Activated T-helper 17 cell treated with anti-CD3 and anti-CD28 coated beads, Interleukin-2, amount 50 U/mL, for 72 hours (primary cell): ENCODE measurements at regions not wholly inside any gene's neighbourhood (a gene's known extent, or its start where the extent isn't known, plus 50 kb on each side); places are given as distances from the start of the nearest gene placed in this dataset.

Experiments
- ATAC-seq: fragments of 150-1000 bp; cut with Tn5 transposase; replicated peaks from 2 replicates; pipeline ENCODE4 v1.10.0; 2021; ENCODE audit warnings: mild to moderate bottlenecking, moderate library complexity
- H3K27ac Mint-ChIP-seq: one replicate; pipeline ENCODE4 v1.8.0; 2022; ENCODE audit warnings: mixed read lengths
- H3K27me3 Mint-ChIP-seq: one replicate; pipeline ENCODE4 v1.8.0; 2022; ENCODE audit warnings: mixed read lengths
- H3K36me3 Mint-ChIP-seq: one replicate; pipeline ENCODE4 v1.8.0; 2022; ENCODE audit warnings: low read depth, mild to moderate bottlenecking, mixed read lengths
- H3K4me1 Mint-ChIP-seq: one replicate; pipeline ENCODE4 v1.8.0; 2022; ENCODE audit warnings: mixed read lengths
- H3K4me3 Mint-ChIP-seq: one replicate; pipeline ENCODE4 v1.8.0; 2022; ENCODE audit warnings: mild to moderate bottlenecking, mixed read lengths
- H3K9me3 Mint-ChIP-seq: one replicate; pipeline ENCODE4 v1.8.0; 2022; ENCODE audit warnings: mixed read lengths

DNA sequence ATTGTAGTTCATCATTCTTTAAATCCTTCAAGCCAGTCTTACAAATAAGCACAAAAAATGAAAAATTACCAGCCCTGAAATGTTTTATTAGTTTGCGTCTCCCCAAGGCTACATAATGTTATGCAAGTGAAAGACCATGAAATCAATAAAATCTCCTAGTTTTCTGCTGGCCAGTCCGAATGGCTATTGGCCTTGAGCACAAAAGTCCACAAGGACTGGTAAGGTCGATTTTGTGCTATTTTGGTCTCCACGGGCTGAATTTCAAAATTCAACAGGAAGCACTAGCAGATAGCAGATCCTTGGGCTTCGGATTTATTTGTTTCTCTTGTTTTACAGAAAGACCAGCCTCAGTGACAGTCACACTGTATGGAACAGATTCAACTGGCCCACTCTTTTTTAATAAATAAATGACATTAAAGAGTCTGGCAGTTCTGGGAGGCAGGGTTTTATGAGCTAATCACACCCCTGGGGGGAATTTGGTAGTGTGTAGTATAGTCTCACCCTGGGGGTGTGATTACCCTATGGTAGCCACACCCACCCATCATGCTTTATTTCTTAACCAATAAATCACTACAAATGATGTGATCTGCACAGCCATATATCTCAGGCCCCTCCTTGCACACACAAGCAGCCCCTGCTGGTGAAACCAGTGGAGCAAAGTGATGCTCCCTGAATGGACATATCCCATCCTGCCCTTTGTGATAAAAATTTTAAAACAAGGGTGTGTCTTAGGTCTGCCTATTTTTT is 51.1 kb upstream of the TMEM33 start:
- no peaks in the 10 kb centered on the region for H3K36me3 Mint-ChIP-seq
- no peaks in the 10 kb centered on the region for H3K9me3 Mint-ChIP-seq
- H3K27ac Mint-ChIP-seq = no peak overlapping the region
- H3K4me3 Mint-ChIP-seq = no peak overlapping the region
- no peak for ATAC-seq
- peaks cover 31% of the 10 kb centered on the region for H3K27me3 Mint-ChIP-seq
- peaks cover 6% of the 10 kb centered on the region for H3K4me1 Mint-ChIP-seq

DNA sequence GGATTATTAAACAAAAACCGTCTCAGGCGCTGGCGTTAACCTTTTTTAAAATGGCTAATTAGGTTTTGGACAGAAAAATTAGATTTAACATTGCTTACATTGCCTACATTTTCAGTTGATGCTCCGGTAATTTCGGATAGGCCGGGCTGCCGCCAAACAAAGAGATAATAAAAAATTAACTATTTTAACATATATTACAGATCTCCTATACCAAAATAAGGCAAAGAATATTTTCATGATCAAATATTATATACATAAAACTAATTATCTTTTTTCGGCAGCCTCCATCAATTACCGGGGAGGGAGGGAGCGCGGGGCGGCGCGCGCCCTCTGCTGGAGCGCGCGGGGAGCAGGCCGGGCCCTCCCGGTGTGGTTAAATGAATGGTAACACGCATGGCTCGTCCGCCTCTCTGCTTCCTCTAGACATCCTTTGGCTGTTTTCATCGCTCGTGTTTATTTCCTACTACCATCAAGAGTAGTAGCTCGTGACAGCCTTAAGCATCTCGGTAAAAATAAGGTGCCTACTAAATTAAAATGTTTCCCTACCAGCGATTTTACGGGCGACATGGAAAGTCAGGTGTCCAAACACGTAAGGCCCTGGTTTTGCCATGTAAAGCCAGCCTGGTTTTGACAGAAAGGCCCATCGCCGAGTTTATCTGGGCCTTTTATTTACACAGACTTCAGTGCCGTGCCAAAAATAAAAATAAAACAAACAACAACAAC is 52.4 kb upstream of the TMEM33 start:
- Mint-ChIP-seq H3K36me3 (no peaks in the 10 kb centered on the region), H3K27ac (no peak overlapping the region), H3K9me3 (no peaks in the 10 kb centered on the region), H3K4me3 (peak overlapping the region; percentile 50), H3K4me1 (peaks cover 6% of the 10 kb centered on the region), H3K27me3 (peaks cover 41% of the 10 kb centered on the region)
- peak; percentile 83 for ATAC-seq

DNA sequence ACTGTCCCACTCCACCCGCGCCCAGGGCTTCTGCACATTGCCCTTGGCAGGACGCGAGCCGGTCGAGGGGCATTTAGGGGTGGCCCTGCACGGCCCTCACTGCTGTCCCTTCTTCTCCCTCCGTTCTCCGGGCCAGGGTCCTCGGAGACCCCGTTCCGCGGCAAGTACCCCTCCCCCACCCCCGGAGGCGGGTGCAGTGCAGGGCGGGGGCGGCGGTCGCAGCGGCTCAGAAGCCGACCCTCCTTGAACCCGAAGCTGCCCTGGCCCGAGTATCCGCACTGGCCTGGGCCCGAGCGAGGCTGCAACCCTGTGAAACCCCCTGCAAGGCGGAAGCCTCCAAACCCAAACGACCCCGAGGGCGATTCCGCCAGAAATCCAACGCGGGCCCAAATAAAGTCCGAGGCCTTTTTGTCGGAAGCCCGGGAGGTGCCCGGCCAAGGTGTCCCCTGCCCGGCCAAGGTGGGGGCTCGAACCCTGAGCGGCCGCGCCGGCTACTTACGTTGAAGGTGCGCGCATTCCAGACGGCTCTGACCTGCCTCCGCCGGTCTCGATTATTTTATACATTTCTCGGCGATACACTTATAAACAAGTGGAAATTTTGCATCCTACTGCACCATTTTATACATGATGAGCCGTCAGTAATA is 53.1 kb upstream of the TMEM33 start:
- peaks cover 6% of the 10 kb centered on the region for H3K4me1 Mint-ChIP-seq
- no peak overlapping the region for H3K27ac Mint-ChIP-seq
- ATAC-seq = no peak
- H3K27me3 Mint-ChIP-seq = peaks cover 48% of the 10 kb centered on the region
- H3K9me3 Mint-ChIP-seq = no peaks in the 10 kb centered on the region
- H3K4me3 Mint-ChIP-seq = peak overlapping the region; percentile 50
- no peaks in the 10 kb centered on the region for H3K36me3 Mint-ChIP-seq

DNA sequence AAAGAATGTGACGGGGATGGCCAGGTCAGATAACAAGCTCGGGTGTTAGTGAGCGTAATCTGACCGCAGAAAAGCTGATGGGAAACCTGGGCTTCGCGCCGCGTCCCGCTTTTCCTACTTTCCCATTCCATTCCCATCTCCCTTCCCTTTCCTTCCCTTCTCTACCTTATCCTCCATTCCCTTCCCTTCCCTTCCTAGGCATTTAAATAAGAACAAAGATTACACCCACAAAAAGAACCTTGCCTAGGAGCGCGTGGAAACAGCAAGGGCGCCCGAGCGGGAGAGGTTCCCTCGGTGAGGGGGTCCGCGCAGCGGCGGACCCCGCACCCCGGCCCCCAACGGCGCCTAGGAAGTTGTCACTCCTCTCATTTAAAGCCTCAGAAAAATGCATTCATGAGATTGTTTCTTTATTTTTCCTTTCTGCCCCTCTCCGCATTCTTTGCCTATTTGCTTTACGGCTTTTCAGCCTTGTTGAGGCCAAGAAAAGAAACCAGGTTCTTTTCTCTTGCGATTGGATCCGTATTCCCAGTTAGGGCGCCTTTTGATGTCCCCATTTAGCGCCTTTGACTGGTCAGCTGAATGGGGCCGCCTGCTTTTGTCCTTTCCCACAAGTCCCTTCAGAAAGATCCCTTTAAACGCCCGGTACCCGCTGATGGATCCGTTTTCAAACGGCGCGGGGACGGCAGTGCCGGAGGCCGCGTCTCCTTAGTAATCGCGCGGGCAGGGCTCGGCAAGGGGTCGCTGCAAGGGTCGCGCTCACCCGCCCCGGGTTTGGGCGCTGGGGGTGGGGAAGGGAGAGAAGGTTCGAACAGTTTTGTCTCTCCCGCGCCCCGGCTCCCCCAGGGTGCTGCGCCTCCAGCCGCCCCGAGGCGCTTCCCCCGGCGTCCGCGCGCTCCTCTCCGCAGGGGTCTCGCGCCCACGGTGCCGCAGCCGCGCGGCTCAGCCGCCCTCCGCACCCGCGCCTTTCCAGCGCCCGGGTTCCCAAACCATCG is 54.1 kb upstream of the TMEM33 start:
- Mint-ChIP-seq H3K9me3 (no peaks in the 10 kb centered on the region), H3K27me3 (peaks cover 53% of the 10 kb centered on the region), H3K4me3 (peak overlapping the region; percentile 50), H3K4me1 (peaks cover 6% of the 10 kb centered on the region), H3K27ac (no peak overlapping the region), H3K36me3 (no peaks in the 10 kb centered on the region)
- no peak for ATAC-seq

DNA sequence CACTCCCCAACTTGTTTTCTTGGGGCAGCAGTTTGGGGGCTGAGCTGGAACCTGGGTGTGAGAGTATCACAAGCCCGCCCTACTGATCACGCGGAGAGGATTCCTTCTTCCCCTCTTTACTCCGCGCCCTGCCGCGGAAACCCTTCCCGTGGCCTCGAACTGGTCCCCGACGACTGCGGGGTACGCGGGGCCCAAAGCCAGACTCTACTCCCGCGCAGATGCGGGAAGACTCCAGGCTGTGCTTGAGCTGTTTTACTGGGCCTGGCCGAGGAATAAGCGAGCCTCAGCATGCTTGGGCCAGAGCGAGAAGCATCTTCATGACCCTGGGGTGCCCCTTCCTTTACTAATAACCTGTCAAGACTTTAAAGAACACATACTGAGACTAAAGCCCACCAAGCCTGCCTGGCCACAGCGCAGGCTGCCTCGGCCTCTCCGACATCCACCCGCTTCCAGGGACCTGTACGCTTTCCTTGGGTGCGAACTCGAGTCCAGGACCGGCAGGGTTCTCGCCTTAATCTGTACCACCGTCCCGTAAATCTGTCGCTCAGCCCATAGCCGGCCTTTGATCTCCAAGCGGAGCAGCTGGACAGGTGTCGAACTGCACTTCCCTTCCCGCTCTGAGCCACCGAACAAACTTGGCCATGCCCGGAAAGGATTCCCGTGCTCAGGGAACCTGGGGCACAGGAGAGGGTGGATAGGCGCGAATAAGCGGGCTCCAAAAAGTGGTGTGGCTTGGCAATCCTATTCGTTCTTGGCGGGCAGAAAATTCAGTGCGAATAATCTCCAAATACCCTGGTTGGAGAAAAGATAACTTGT is 55.0 kb upstream of the TMEM33 start:
- no peak for ATAC-seq
- Mint-ChIP-seq H3K4me3 (peak overlapping the region; percentile 50), H3K36me3 (no peaks in the 10 kb centered on the region), H3K27me3 (peaks cover 62% of the 10 kb centered on the region), H3K4me1 (peaks cover 6% of the 10 kb centered on the region), H3K27ac (no peak overlapping the region), H3K9me3 (no peaks in the 10 kb centered on the region)

DNA sequence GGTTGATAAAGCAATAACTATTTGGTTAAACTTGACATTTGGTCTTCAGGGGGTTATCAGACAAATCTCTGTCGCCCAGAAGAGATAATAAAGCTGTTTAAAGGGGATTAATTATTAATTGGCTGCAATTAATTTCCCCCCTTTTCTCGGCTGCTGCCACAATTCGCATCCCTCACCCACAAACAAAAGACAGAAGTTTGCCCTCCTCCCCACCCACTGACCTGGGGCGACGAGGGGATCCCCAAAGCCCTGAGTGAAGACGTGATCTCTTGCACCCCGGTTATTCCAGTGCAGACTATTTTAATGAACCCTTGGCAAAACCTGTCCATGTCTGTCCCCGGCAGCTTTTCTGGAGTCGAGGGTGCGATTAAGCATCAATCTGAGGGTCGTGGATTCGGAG is 55.7 kb upstream of the TMEM33 start:
- peaks cover 6% of the 10 kb centered on the region for H3K4me1 Mint-ChIP-seq
- no peak for ATAC-seq
- no peaks in the 10 kb centered on the region for H3K9me3 Mint-ChIP-seq
- no peaks in the 10 kb centered on the region for H3K36me3 Mint-ChIP-seq
- H3K4me3 Mint-ChIP-seq = no peak overlapping the region
- H3K27ac Mint-ChIP-seq = no peak overlapping the region
- H3K27me3 Mint-ChIP-seq = peaks cover 61% of the 10 kb centered on the region

DNA sequence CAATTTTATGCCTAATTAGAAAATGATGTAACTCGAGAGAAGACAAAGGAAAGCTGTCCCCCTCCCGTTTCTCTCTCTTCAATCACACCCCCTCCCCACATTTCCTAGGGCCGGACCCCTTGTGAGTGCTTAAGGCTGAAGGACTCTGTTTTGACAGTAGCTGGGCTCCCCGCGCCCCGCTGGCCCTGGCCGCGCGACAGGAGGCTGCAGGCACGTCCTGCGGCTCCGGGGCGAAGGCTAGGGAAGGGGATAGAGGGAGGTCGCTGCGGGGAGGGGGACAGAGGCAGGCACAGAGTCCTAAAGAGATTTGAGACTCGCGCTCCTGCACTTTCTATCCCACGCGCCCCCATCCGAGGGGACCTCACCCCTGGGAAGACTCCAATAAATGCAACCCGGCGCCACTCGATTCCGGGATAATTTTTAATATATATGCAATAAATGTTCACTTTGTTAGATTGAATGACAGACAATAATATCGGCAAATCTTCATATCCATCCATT is 56.2 kb upstream of the TMEM33 start:
- Mint-ChIP-seq H3K4me3 (no peak overlapping the region), H3K27ac (no peak overlapping the region), H3K36me3 (no peaks in the 10 kb centered on the region), H3K27me3 (peaks cover 66% of the 10 kb centered on the region), H3K9me3 (no peaks in the 10 kb centered on the region), H3K4me1 (peaks cover 6% of the 10 kb centered on the region)
- no peak for ATAC-seq

DNA sequence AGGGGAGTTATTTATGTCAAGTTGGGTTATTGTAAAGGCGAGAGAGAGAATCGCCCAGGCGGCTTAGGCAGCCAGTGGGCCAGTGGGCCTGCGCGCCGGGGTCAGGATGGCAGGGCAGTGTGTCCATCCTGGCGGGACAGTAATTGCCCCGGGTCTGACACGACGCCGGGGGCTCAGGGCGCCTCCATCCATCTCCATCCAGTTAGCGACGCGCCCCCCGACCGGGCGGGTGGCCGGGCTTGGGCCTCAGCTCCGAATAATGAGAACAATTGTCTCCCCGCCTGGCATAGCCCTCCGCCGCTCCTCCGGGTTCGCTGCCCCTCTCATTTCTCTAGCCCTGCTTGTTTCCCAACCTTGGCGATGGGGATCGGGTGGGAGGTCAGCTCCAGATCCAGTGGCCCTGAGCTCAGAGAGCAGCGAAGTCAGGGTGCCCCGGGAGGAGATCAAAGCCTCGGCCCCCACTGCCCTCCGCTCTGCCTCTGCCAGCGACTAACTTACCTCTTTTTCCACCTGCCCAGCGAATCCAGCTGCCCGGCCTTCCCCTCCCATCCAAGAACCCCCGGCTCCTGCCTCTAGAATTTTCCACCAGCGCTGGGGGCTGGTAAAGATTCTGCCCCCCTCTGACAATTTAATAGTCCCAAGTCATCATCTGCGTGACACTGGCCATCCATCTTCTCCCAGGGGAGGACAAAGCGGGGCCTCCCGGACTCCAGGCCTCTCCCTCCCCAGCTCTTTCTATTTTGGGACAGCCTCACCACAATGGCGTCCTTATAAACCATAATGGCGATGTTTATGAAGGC is 56.9 kb upstream of the TMEM33 start:
- H3K4me1 Mint-ChIP-seq = peaks cover 6% of the 10 kb centered on the region
- H3K36me3 Mint-ChIP-seq = no peaks in the 10 kb centered on the region
- H3K4me3 Mint-ChIP-seq = no peak overlapping the region
- peaks cover 72% of the 10 kb centered on the region for H3K27me3 Mint-ChIP-seq
- no peak overlapping the region for H3K27ac Mint-ChIP-seq
- no peak for ATAC-seq
- H3K9me3 Mint-ChIP-seq = no peaks in the 10 kb centered on the region

DNA sequence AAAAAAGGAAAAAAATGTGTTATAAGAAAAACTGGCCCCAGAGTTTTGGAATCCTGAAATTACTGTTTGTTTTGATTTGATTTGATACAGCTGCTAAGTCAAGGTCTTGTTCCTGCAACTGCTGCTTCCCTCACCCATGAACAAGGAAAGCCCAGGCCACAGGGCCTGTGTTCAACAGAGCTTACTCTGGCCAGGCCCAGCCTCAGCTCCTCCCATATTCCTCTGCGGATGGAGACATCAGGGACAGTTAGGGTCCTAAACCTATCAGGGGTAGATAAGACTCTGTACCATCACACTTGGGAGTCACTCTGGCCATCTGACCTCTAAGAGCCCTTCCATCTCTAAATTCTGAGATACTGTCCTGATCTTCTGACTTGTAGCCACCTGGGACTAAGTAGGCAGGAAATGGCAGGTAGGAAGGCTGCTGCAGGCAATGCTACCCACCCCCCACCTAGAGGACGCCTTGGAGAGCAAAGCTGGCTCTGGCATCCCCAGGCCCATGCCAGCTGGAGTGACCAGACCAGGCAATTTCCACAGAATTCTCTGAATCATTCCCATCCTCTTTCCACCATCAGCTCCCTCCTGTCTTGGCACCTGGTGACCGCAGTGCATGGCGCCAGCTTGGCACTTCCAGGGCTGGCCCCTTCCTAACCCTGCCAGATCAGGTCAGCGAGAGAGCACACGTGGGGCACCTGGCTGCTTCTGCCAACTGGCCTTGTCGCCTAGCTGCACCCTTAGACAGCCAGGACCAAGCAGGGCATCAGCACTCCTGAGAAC is 58.0 kb upstream of the TMEM33 start:
- Mint-ChIP-seq H3K4me1 (peaks cover 6% of the 10 kb centered on the region), H3K27ac (no peak overlapping the region), H3K36me3 (no peaks in the 10 kb centered on the region), H3K4me3 (no peak overlapping the region), H3K27me3 (peaks cover 81% of the 10 kb centered on the region), H3K9me3 (no peaks in the 10 kb centered on the region)
- no peak for ATAC-seq

DNA sequence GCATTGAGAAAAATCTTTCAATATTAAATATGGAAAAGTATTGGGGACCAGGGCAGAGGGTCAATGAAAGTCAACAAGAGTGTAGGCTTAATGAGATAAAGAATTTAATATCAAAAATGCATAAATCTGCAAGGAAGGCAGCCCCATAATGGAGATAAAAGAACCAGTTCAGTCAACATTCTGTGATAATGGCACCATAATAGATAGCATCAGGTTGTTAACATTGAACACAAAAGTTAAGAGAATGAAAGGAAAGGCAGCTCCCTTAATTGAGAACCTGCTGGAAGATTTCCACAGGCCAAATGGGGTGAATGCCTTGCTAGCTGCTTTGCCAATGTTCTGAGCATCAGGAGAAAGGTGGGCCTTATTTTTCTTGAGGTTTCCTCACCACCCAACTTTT is 60.4 kb upstream of the TMEM33 start:
- ATAC-seq = no peak
- H3K9me3 Mint-ChIP-seq = no peaks in the 10 kb centered on the region
- H3K27me3 Mint-ChIP-seq = peaks cover 85% of the 10 kb centered on the region
- no peak overlapping the region for H3K4me3 Mint-ChIP-seq
- H3K27ac Mint-ChIP-seq = no peak overlapping the region
- H3K36me3 Mint-ChIP-seq = no peaks in the 10 kb centered on the region
- H3K4me1 Mint-ChIP-seq = no peaks in the 10 kb centered on the region

DNA sequence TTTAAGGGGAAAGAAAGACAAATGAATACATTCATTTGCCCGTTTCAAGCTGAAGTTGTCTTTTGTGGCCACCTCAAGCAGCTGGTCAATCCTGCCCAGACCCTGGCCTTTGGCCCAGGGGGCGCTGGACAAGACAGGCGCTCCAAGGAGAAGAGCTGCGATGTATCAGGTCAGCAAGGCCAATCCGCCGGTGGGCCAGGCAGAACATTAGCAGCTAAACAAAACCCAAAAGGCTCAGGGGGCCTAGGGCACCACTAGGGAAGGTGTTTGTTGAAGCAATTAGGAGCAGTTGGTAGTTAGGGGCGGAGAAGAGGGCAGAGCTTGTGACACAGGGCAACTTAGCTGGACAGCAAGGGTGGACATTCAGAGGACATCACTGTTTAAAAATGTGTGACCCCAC is 60.8 kb upstream of the TMEM33 start:
- Mint-ChIP-seq H3K4me1 (no peaks in the 10 kb centered on the region), H3K4me3 (no peak overlapping the region), H3K27ac (no peak overlapping the region), H3K27me3 (peaks cover 85% of the 10 kb centered on the region), H3K36me3 (no peaks in the 10 kb centered on the region), H3K9me3 (no peaks in the 10 kb centered on the region)
- ATAC-seq = no peak
